Hematopoietic multipotent progenitor cell (in vitro differentiated cells): ENCODE measurements at regions not wholly inside any gene's neighbourhood (a gene's known extent, or its start where the extent isn't known, plus 50 kb on each side); places are given as distances from the start of the nearest gene placed in this dataset.

Experiments
- DNase-seq, 3 donors: peaks; one replicate each; pipeline ENCODE4 v3.0.0-alpha.2; 2011 to 2015; ENCODE audit warnings: low read depth in 2 of 3, low spot score in 2 of 3

GRCh38 chr5:28027851-28028250 is 989.5 kb upstream of the CDH9 start:
- DNase-seq = no peak

GRCh38 chr5:28017178-28017577 is 978.8 kb upstream of the CDH9 start:
- no peak for DNase-seq

GRCh38 chr5:28014779-28015178 is 976.4 kb upstream of the CDH9 start:
- DNase-seq = no peak

GRCh38 chr5:28012538-28012937 is 974.2 kb upstream of the CDH9 start:
- DNase-seq = no peak

GRCh38 chr5:28009576-28009975 is 971.2 kb upstream of the CDH9 start:
- DNase-seq = no peak

- DNase-seq = no peak
Measured at GRCh38 chr5:27996665-27997064, 958.3 kb upstream of the CDH9 start.

- DNase-seq = no peak
Measured at GRCh38 chr5:27995867-27996266, 957.5 kb upstream of the CDH9 start.

- DNase-seq = no peak
Measured at GRCh38 chr5:27978322-27978721, 939.9 kb upstream of the CDH9 start.

- no peak for DNase-seq
Measured at GRCh38 chr5:27969157-27969556, 930.8 kb upstream of the CDH9 start.

GRCh38 chr5:27963050-27963783 is 924.8 kb upstream of the CDH9 start:
- DNase-seq = no peak

- no peak for DNase-seq
Measured at GRCh38 chr5:27962198-27962597, 923.8 kb upstream of the CDH9 start.

- DNase-seq = no peak
Measured at GRCh38 chr5:27947088-27947487, 908.7 kb upstream of the CDH9 start.

- no peak for DNase-seq
Measured at GRCh38 chr5:27944471-27944870, 906.1 kb upstream of the CDH9 start.

GRCh38 chr5:27938989-27939388 is 900.6 kb upstream of the CDH9 start:
- no peak for DNase-seq

GRCh38 chr5:27928060-27928459 is 889.7 kb upstream of the CDH9 start:
- no peak for DNase-seq

- no peak for DNase-seq
Measured at GRCh38 chr5:27911216-27911615, 872.8 kb upstream of the CDH9 start.

GRCh38 chr5:27908341-27908740 is 870.0 kb upstream of the CDH9 start:
- no peak for DNase-seq

- DNase-seq = no peak
Measured at GRCh38 chr5:27906931-27907601, 868.7 kb upstream of the CDH9 start.

- no peak for DNase-seq
Measured at GRCh38 chr5:27906481-27906880, 868.1 kb upstream of the CDH9 start.

- no peak for DNase-seq
Measured at GRCh38 chr5:27900761-27901160, 862.4 kb upstream of the CDH9 start.

GRCh38 chr5:27876071-27876470 is 837.7 kb upstream of the CDH9 start:
- DNase-seq = no peak

- DNase-seq = no peak
Measured at GRCh38 chr5:27875148-27875547, 836.8 kb upstream of the CDH9 start.

- no peak for DNase-seq
Measured at GRCh38 chr5:27868292-27868691, 829.9 kb upstream of the CDH9 start.
